ENCODE measurements at regions not wholly inside any gene's neighbourhood (a gene's known extent, or its start where the extent isn't known, plus 50 kb on each side); places are given as distances from the start of the nearest gene placed in this dataset.

- Histone ChIP-seq H3K9me3 (ENCODE audit: insufficient read depth, low read depth, low read length) (no peaks in the 10 kb centered on the region), H3K4me3 (ENCODE audit: insufficient read depth, low read depth, low read length) (no peak overlapping the region), H3K4me2 (ENCODE audit: low read length) (peak overlapping the region; percentile 47), H4K20me1 (ENCODE audit: insufficient read depth, low read length) (no peaks in the 10 kb centered on the region), H3K36me3 (ENCODE audit: insufficient read depth, low read length) (no peaks in the 10 kb centered on the region), H3K9ac (ENCODE audit: low read length) (peak overlapping the region; percentile 14), H2AFZ (ENCODE audit: low read depth, low read length) (no peak overlapping the region), H3K27ac (ENCODE audit: low read depth, low read length) (peak overlapping the region; percentile 75), H3K27me3 (ENCODE audit: insufficient read depth, low read length) (no peaks in the 10 kb centered on the region), H3K4me1 (ENCODE audit: insufficient read depth, low read length) (peaks cover 25% of the 10 kb centered on the region), H3K79me2 (ENCODE audit: insufficient read depth, low read length) (no peaks in the 10 kb centered on the region)
- H3K27me3 Mint-ChIP-seq (ENCODE audit: low read depth, unreplicated experiment) = no peaks in the 10 kb centered on the region
- no peaks in the 10 kb centered on the region for H3K9me3 Mint-ChIP-seq (ENCODE audit: unreplicated experiment)
- DNase-seq (ENCODE audit: low read depth) (peak; percentile 80), FAIRE-seq (peak; percentile 70)
- no peak for TF ChIP-seq CTCF (IDR thresholded peaks at IDR 0.05; ENCODE audit: insufficient read depth, low read depth, low read length)
- no peak for TF ChIP-seq EZH2 (IDR thresholded peaks at IDR 0.05; ENCODE audit: insufficient read depth, low read length)
- H3K27ac Mint-ChIP-seq (ENCODE audit: unreplicated experiment) = peak overlapping the region; percentile 90
- H3K4me1 Mint-ChIP-seq (ENCODE audit: low read depth, unreplicated experiment) = peaks cover 24% of the 10 kb centered on the region
- H3K36me3 Mint-ChIP-seq (ENCODE audit: low read depth, unreplicated experiment) = no peaks in the 10 kb centered on the region
- no peak overlapping the region for H3K4me3 Mint-ChIP-seq (ENCODE audit: unreplicated experiment)
Observed at GRCh38 chr1:221809091-221810029, 67.5 kb upstream of the DUSP10 start.

- H3K36me3 ChIP-seq (ENCODE audit: insufficient read depth, low read length) = no peaks in the 10 kb centered on the region
- no peaks in the 10 kb centered on the region for H3K9me3 Mint-ChIP-seq (ENCODE audit: unreplicated experiment)
- H3K27ac Mint-ChIP-seq (ENCODE audit: unreplicated experiment) = no peak overlapping the region
- DNase-seq (ENCODE audit: low read depth) (no peak), FAIRE-seq (no peak)
- H3K4me1 ChIP-seq (ENCODE audit: insufficient read depth, low read length) = peaks cover 27% of the 10 kb centered on the region
- H3K4me3 ChIP-seq (ENCODE audit: insufficient read depth, low read depth, low read length) = no peak overlapping the region
- no peak overlapping the region for H2AFZ ChIP-seq (ENCODE audit: low read depth, low read length)
- no peaks in the 10 kb centered on the region for H4K20me1 ChIP-seq (ENCODE audit: insufficient read depth, low read length)
- H3K4me2 ChIP-seq (ENCODE audit: low read length) = no peak overlapping the region
- no peak overlapping the region for H3K27ac ChIP-seq (ENCODE audit: low read depth, low read length)
- peaks cover 29% of the 10 kb centered on the region for H3K4me1 Mint-ChIP-seq (ENCODE audit: low read depth, unreplicated experiment)
- no peaks in the 10 kb centered on the region for H3K27me3 ChIP-seq (ENCODE audit: insufficient read depth, low read length)
- no peak overlapping the region for H3K9ac ChIP-seq (ENCODE audit: low read length)
- no peak overlapping the region for H3K4me3 Mint-ChIP-seq (ENCODE audit: unreplicated experiment)
- no peaks in the 10 kb centered on the region for H3K9me3 ChIP-seq (ENCODE audit: insufficient read depth, low read depth, low read length)
- TF ChIP-seq CTCF (IDR thresholded peaks at IDR 0.05; ENCODE audit: insufficient read depth, low read depth, low read length) = no peak
- no peak for TF ChIP-seq EZH2 (IDR thresholded peaks at IDR 0.05; ENCODE audit: insufficient read depth, low read length)
- H3K36me3 Mint-ChIP-seq (ENCODE audit: low read depth, unreplicated experiment) = no peaks in the 10 kb centered on the region
- no peaks in the 10 kb centered on the region for H3K79me2 ChIP-seq (ENCODE audit: insufficient read depth, low read length)
- no peaks in the 10 kb centered on the region for H3K27me3 Mint-ChIP-seq (ENCODE audit: low read depth, unreplicated experiment)
Observed at GRCh38 chr1:221806984-221807383, 65.1 kb upstream of the DUSP10 start.

- no peaks in the 10 kb centered on the region for H3K9me3 Mint-ChIP-seq (ENCODE audit: unreplicated experiment)
- no peaks in the 10 kb centered on the region for H3K27me3 Mint-ChIP-seq (ENCODE audit: low read depth, unreplicated experiment)
- H3K27ac ChIP-seq (ENCODE audit: low read depth, low read length) = no peak overlapping the region
- H3K4me3 Mint-ChIP-seq (ENCODE audit: unreplicated experiment) = no peak overlapping the region
- no peaks in the 10 kb centered on the region for H4K20me1 ChIP-seq (ENCODE audit: insufficient read depth, low read length)
- H3K4me3 ChIP-seq (ENCODE audit: insufficient read depth, low read depth, low read length) = no peak overlapping the region
- H3K36me3 ChIP-seq (ENCODE audit: insufficient read depth, low read length) = no peaks in the 10 kb centered on the region
- H3K4me1 ChIP-seq (ENCODE audit: insufficient read depth, low read length) = peaks cover 31% of the 10 kb centered on the region
- H3K27ac Mint-ChIP-seq (ENCODE audit: unreplicated experiment) = no peak overlapping the region
- H3K4me1 Mint-ChIP-seq (ENCODE audit: low read depth, unreplicated experiment) = peaks cover 33% of the 10 kb centered on the region
- no peak for FAIRE-seq
- TF ChIP-seq EZH2 (IDR thresholded peaks at IDR 0.05; ENCODE audit: insufficient read depth, low read length) = no peak
- no peak for TF ChIP-seq CTCF (IDR thresholded peaks at IDR 0.05; ENCODE audit: insufficient read depth, low read depth, low read length)
- no peak overlapping the region for H3K9ac ChIP-seq (ENCODE audit: low read length)
- H3K9me3 ChIP-seq (ENCODE audit: insufficient read depth, low read depth, low read length) = no peaks in the 10 kb centered on the region
- no peaks in the 10 kb centered on the region for H3K79me2 ChIP-seq (ENCODE audit: insufficient read depth, low read length)
- H3K36me3 Mint-ChIP-seq (ENCODE audit: low read depth, unreplicated experiment) = no peaks in the 10 kb centered on the region
- H2AFZ ChIP-seq (ENCODE audit: low read depth, low read length) = no peak overlapping the region
- no peak for DNase-seq (ENCODE audit: low read depth)
- H3K27me3 ChIP-seq (ENCODE audit: insufficient read depth, low read length) = no peaks in the 10 kb centered on the region
- no peak overlapping the region for H3K4me2 ChIP-seq (ENCODE audit: low read length)
Observed at GRCh38 chr1:221806236-221806635, 64.3 kb upstream of the DUSP10 start.
